MM.1S (cell line): ENCODE measurements at regions not wholly inside any gene's neighbourhood (a gene's known extent, or its start where the extent isn't known, plus 50 kb on each side); places are given as distances from the start of the nearest gene placed in this dataset.

Source experiments
- EZH2phosphoT487 ChIP-seq: fragments of 300-600 bp; sonication (generic); IDR thresholded peaks from 2 replicates; pipeline ENCODE4 v1.6.1; 2018; ENCODE audit warnings: antibody characterized with exemption, low read length
- TF ChIP-seq, protein P1 (sequence below): fragments of 300-600 bp; sonication (generic); IDR thresholded peaks from 2 replicates; pipeline ENCODE4 v1.5.1; 2016; ENCODE audit warnings: antibody characterized with exemption, low read length, mixed read lengths

DNA sequence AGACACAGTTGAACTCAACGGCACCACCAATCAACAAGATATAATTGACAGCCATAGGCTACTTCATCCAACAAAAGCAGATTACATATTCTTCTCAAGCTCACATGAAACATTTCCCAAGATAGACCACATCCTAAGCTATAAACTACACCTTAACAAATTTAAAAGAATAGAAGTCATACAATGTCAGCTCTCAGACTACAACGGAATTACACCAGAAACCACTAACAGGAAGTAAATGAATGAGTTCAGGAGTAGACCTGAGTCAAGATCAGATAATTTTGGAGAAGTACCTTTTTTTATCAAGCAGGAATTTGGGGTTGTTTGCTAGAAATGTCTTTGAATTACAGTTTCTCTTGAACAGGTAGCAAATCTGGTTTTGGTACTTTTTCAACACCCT, 237.8 kb downstream of the TBX18 start:
- TF ChIP-seq, protein P1, sequence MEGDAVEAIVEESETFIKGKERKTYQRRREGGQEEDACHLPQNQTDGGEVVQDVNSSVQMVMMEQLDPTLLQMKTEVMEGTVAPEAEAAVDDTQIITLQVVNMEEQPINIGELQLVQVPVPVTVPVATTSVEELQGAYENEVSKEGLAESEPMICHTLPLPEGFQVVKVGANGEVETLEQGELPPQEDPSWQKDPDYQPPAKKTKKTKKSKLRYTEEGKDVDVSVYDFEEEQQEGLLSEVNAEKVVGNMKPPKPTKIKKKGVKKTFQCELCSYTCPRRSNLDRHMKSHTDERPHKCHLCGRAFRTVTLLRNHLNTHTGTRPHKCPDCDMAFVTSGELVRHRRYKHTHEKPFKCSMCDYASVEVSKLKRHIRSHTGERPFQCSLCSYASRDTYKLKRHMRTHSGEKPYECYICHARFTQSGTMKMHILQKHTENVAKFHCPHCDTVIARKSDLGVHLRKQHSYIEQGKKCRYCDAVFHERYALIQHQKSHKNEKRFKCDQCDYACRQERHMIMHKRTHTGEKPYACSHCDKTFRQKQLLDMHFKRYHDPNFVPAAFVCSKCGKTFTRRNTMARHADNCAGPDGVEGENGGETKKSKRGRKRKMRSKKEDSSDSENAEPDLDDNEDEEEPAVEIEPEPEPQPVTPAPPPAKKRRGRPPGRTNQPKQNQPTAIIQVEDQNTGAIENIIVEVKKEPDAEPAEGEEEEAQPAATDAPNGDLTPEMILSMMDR = no peak
- TF ChIP-seq EZH2phosphoT487 = no peak
